HUES48 (cell line): ENCODE measurements at regions not wholly inside any gene's neighbourhood (a gene's known extent, or its start where the extent isn't known, plus 50 kb on each side); places are given as distances from the start of the nearest gene placed in this dataset.

Experiments
- H3K27ac ChIP-seq: one replicate; pipeline ENCODE4 v1.7.0; 2013; ENCODE audit warnings: low read depth, low read length, inconsistent platforms
- H3K27me3 ChIP-seq: 2 replicates; pipeline ENCODE4 v1.6.1; 2013; ENCODE audit warnings: mild to moderate bottlenecking, low read length; ENCODE audit not compliant: control insufficient read depth, insufficient read depth
- H3K36me3 ChIP-seq: 2 replicates; pipeline ENCODE4 v1.6.1; 2013; ENCODE audit warnings: low read length; ENCODE audit not compliant: control insufficient read depth, insufficient read depth
- H3K4me1 ChIP-seq: 2 replicates; pipeline ENCODE4 v1.6.1; 2013; ENCODE audit warnings: mild to moderate bottlenecking, low read length; ENCODE audit not compliant: control insufficient read depth, insufficient read depth
- H3K4me3 ChIP-seq: 2 replicates; pipeline ENCODE4 v1.5.1; 2013; ENCODE audit warnings: mild to moderate bottlenecking, low read depth, low read length
- H3K9ac ChIP-seq: 2 replicates; pipeline ENCODE4 v1.6.1; 2013; ENCODE audit warnings: mild to moderate bottlenecking, low read depth, low read length, moderate library complexity
- H3K9me3 ChIP-seq: 2 replicates; pipeline ENCODE4 v1.6.1; 2013; ENCODE audit warnings: low read length; ENCODE audit not compliant: control insufficient read depth, insufficient read depth

- Histone ChIP-seq H3K9ac (no peak overlapping the region), H3K4me3 (no peak overlapping the region), H3K27me3 (no peaks in the 10 kb centered on the region)
These were observed 105.1 kb upstream of the NPVF start for GRCh38 chr7:25333296-25333928.

GRCh38 chr7:25347360-25348066, 119.2 kb upstream of the NPVF start:
- Histone ChIP-seq H3K4me3 (no peak overlapping the region), H3K4me1 (no peaks in the 10 kb centered on the region; the same call in 1 of the 2 replicates), H3K9ac (no peak overlapping the region), H3K36me3 (no peaks in the 10 kb centered on the region), H3K27ac (no peak overlapping the region), H3K9me3 (no peaks in the 10 kb centered on the region), H3K27me3 (no peaks in the 10 kb centered on the region)

More at GRCh38 chr7:25333296-25333928, 105.1 kb upstream of the NPVF start:
- Histone ChIP-seq H3K27ac (no peak overlapping the region), H3K4me1 (no peaks in the 10 kb centered on the region), H3K9me3 (no peaks in the 10 kb centered on the region), H3K36me3 (no peaks in the 10 kb centered on the region)

GRCh38 chr7:25348104-25348503, 119.8 kb upstream of the NPVF start:
- Histone ChIP-seq H3K27me3 (no peaks in the 10 kb centered on the region), H3K4me1 (no peaks in the 10 kb centered on the region; the same call in 1 of the 2 replicates), H3K27ac (no peak overlapping the region), H3K36me3 (no peaks in the 10 kb centered on the region), H3K4me3 (no peak overlapping the region), H3K9me3 (no peaks in the 10 kb centered on the region), H3K9ac (no peak overlapping the region)

GRCh38 chr7:25349283-25350017, 121.2 kb upstream of the NPVF start:
- Histone ChIP-seq H3K27ac (no peak overlapping the region), H3K27me3 (no peaks in the 10 kb centered on the region), H3K36me3 (no peaks in the 10 kb centered on the region), H3K9ac (no peak overlapping the region), H3K9me3 (no peaks in the 10 kb centered on the region), H3K4me1 (no peaks in the 10 kb centered on the region; the same call in 1 of the 2 replicates), H3K4me3 (no peak overlapping the region)

- Histone ChIP-seq H3K27me3 (no peaks in the 10 kb centered on the region), H3K9ac (no peak overlapping the region), H3K36me3 (no peaks in the 10 kb centered on the region), H3K4me1 (no peaks in the 10 kb centered on the region; the same call in 1 of the 2 replicates), H3K27ac (no peak overlapping the region), H3K9me3 (no peaks in the 10 kb centered on the region), H3K4me3 (no peak overlapping the region)
These were observed 121.8 kb upstream of the NPVF start for GRCh38 chr7:25350041-25350440.

GRCh38 chr7:25351761-25352160, 123.5 kb upstream of the NPVF start:
- Histone ChIP-seq H3K4me3 (no peak overlapping the region), H3K9me3 (no peaks in the 10 kb centered on the region), H3K9ac (no peak overlapping the region), H3K36me3 (no peaks in the 10 kb centered on the region), H3K27me3 (no peaks in the 10 kb centered on the region), H3K4me1 (no peaks in the 10 kb centered on the region; the same call in 1 of the 2 replicates), H3K27ac (no peak overlapping the region)

GRCh38 chr7:25353196-25353595, 124.9 kb upstream of the NPVF start:
- Histone ChIP-seq H3K9ac (no peak overlapping the region), H3K36me3 (no peaks in the 10 kb centered on the region), H3K4me3 (no peak overlapping the region), H3K27ac (no peak overlapping the region), H3K27me3 (no peaks in the 10 kb centered on the region), H3K4me1 (no peaks in the 10 kb centered on the region), H3K9me3 (no peaks in the 10 kb centered on the region)

GRCh38 chr7:25353732-25354131, 125.4 kb upstream of the NPVF start:
- Histone ChIP-seq H3K4me3 (no peak overlapping the region), H3K36me3 (no peaks in the 10 kb centered on the region), H3K9ac (no peak overlapping the region), H3K4me1 (no peaks in the 10 kb centered on the region), H3K9me3 (no peaks in the 10 kb centered on the region), H3K27ac (no peak overlapping the region), H3K27me3 (no peaks in the 10 kb centered on the region)

GRCh38 chr7:25356534-25357151, 128.4 kb upstream of the NPVF start:
- Histone ChIP-seq H3K27ac (no peak overlapping the region), H3K9ac (no peak overlapping the region), H3K36me3 (no peaks in the 10 kb centered on the region), H3K4me3 (no peak overlapping the region), H3K27me3 (no peaks in the 10 kb centered on the region), H3K9me3 (no peaks in the 10 kb centered on the region), H3K4me1 (no peaks in the 10 kb centered on the region)

GRCh38 chr7:25358926-25359325, 130.6 kb upstream of the NPVF start:
- Histone ChIP-seq H3K4me3 (no peak overlapping the region), H3K27me3 (no peaks in the 10 kb centered on the region), H3K36me3 (no peaks in the 10 kb centered on the region), H3K4me1 (no peaks in the 10 kb centered on the region), H3K9ac (no peak overlapping the region), H3K27ac (no peak overlapping the region), H3K9me3 (no peaks in the 10 kb centered on the region)
